Mesenchymal stem cell (in vitro differentiated cells and primary cell): ENCODE measurements at regions not wholly inside any gene's neighbourhood (a gene's known extent, or its start where the extent isn't known, plus 50 kb on each side); places are given as distances from the start of the nearest gene placed in this dataset.

Source experiments
- DNase-seq: peaks from one replicate; pipeline ENCODE4 v3.0.0-alpha.2; 2013
- H2AFZ ChIP-seq: one replicate; pipeline ENCODE4 v1.6.1; 2013; ENCODE audit warnings: low read depth, mild to moderate bottlenecking, control low read depth, inconsistent platforms, low read length, moderate library complexity
- H2AK5ac ChIP-seq: 2 replicates; pipeline ENCODE4 v1.6.1; 2013; ENCODE audit warnings: low read length, moderate library complexity, mild to moderate bottlenecking, inconsistent platforms; ENCODE audit not compliant: severe bottlenecking
- H2BK120ac ChIP-seq: one replicate; pipeline ENCODE4 v1.6.1; 2013; ENCODE audit warnings: low read depth, mild to moderate bottlenecking, inconsistent platforms, low read length, moderate library complexity
- H2BK12ac ChIP-seq, 2 experiments: one replicate each; pipeline ENCODE4 v1.6.1; 2013; ENCODE audit warnings: inconsistent platforms in 2 of 2, low read length in 2 of 2, mild to moderate bottlenecking in 2 of 2, moderate library complexity in 2 of 2, control low read depth in 1 of 2
- H2BK15ac ChIP-seq: one replicate; pipeline ENCODE4 v1.6.1; 2013; ENCODE audit warnings: mild to moderate bottlenecking, low read depth, inconsistent platforms; ENCODE audit not compliant: poor library complexity, severe bottlenecking
- H2BK5ac ChIP-seq: 2 replicates; pipeline ENCODE4 v1.6.1; 2013; ENCODE audit warnings: low read depth, mild to moderate bottlenecking, low read length, control low read depth, inconsistent platforms; ENCODE audit not compliant: poor library complexity, severe bottlenecking
- H3K14ac ChIP-seq, 2 experiments: one replicate each; pipeline ENCODE4 v1.6.1; 2013; ENCODE audit warnings: inconsistent platforms in 2 of 2, low read length in 2 of 2, control low read depth in 1 of 2, mild to moderate bottlenecking in 1 of 2, moderate library complexity in 1 of 2
- H3K18ac ChIP-seq, 2 experiments: one replicate each; pipeline ENCODE4 v1.6.1; 2013; ENCODE audit warnings: inconsistent platforms in 2 of 2, low read length in 2 of 2, control low read depth in 1 of 2, low read depth in 1 of 2, mild to moderate bottlenecking in 1 of 2
- H3K23ac ChIP-seq, 2 experiments: one replicate each; pipeline ENCODE4 v1.6.1; 2013; ENCODE audit warnings: inconsistent platforms in 2 of 2, low read length in 2 of 2, mild to moderate bottlenecking in 2 of 2, moderate library complexity in 2 of 2, control low read depth in 1 of 2
- H3K27ac ChIP-seq: 2 replicates; pipeline ENCODE4 v1.5.1; 2013; ENCODE audit warnings: mild to moderate bottlenecking, moderate library complexity, low read length, control low read depth, inconsistent platforms; ENCODE audit not compliant: poor library complexity, severe bottlenecking
- H3K27me3 ChIP-seq, 2 experiments: 2 replicates each; pipeline versions ENCODE4 v1.6.1 to v1.7.0; 2013; ENCODE audit warnings: low read length in 2 of 2, mild to moderate bottlenecking in 2 of 2, moderate library complexity in 2 of 2, control low read depth in 1 of 2, inconsistent platforms in 1 of 2; ENCODE audit not compliant: control insufficient read depth in 1 of 2, insufficient read depth in 1 of 2
- H3K36me3 ChIP-seq, 2 experiments: 2 replicates each; pipeline versions ENCODE4 v1.6.1 to v1.7.0; 2013; ENCODE audit warnings: low read length in 2 of 2, control low read depth in 1 of 2, inconsistent platforms in 1 of 2, low read depth in 1 of 2, mild to moderate bottlenecking in 1 of 2; ENCODE audit not compliant: insufficient read depth in 2 of 2, control insufficient read depth in 1 of 2
- H3K4ac ChIP-seq, 2 experiments: one replicate each; pipeline ENCODE4 v1.6.1; 2013; ENCODE audit warnings: inconsistent platforms in 2 of 2, low read length in 2 of 2, mild to moderate bottlenecking in 2 of 2, moderate library complexity in 2 of 2, control low read depth in 1 of 2, low read depth in 1 of 2
- H3K4me1 ChIP-seq: 2 replicates; pipeline ENCODE4 v1.6.1; 2013; ENCODE audit warnings: low read depth, low read length, control low read depth; ENCODE audit not compliant: control insufficient read depth, insufficient read depth
- H3K4me2 ChIP-seq: 2 replicates; pipeline ENCODE4 v1.6.1; 2013; ENCODE audit warnings: low read length, mild to moderate bottlenecking, inconsistent platforms; ENCODE audit not compliant: poor library complexity, severe bottlenecking
- H3K4me3 ChIP-seq, 2 experiments: 2 replicates each; pipeline versions ENCODE4 v1.5.1 to v1.7.0; 2013; ENCODE audit warnings: low read length in 2 of 2, mild to moderate bottlenecking in 2 of 2, control low read depth in 1 of 2, low read depth in 1 of 2; ENCODE audit not compliant: insufficient read depth in 1 of 2
- H3K79me1 ChIP-seq: replicated peaks from 2 replicates; pipeline ENCODE4 v1.6.1; 2013; ENCODE audit warnings: mild to moderate bottlenecking, control low read depth, low read length, inconsistent platforms; ENCODE audit not compliant: poor library complexity, severe bottlenecking
- H3K9ac ChIP-seq: 2 replicates; pipeline ENCODE4 v1.7.0; 2013; ENCODE audit warnings: mild to moderate bottlenecking, low read length, moderate library complexity
- H3K9me3 ChIP-seq: 2 replicates; pipeline ENCODE4 v1.7.0; 2013; ENCODE audit warnings: mild to moderate bottlenecking, low read length; ENCODE audit not compliant: control insufficient read depth
- H4K8ac ChIP-seq: one replicate; pipeline ENCODE4 v1.6.1; 2013; ENCODE audit warnings: inconsistent platforms, mild to moderate bottlenecking, low read length, moderate library complexity
- H4K91ac ChIP-seq: one replicate; pipeline ENCODE4 v1.6.1; 2013; ENCODE audit warnings: mild to moderate bottlenecking, low read length, inconsistent platforms
- WGBS: methylation state at CpG from one replicate; pipeline ENCODE4 v1.1.7; 2013; ENCODE audit warnings: mixed read lengths; 5-methylcytosine and 5-hydroxymethylcytosine counted together

DNA sequence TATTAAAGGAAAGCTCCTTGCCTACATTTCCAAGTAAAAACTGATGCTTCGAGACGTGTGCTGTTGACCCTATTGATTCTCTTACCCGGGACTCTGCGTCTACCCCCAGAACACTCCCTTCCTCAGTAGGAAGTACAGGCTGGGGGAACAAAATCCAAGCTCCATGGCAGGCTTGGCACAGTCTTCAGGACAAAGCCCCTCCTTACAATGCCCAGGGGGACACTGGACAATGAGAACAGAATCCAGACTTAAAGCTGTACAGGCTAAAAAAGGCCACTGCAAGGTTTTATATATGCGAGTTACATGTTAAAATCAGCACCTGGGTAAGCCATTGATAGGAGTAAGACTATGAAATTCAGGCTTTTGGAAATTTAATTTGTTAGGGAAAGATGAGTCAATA, 250.6 kb upstream of the DAPK1 start:
- Histone ChIP-seq H2BK5ac (no peak overlapping the region), H3K23ac (no peak overlapping the region), H3K18ac (no peak overlapping the region), H3K4me1 (no peaks in the 10 kb centered on the region), H2BK15ac (no peak overlapping the region), H3K79me1 (no peaks in the 10 kb centered on the region), H3K4me3 (no peak overlapping the region), H4K91ac (no peak overlapping the region), H2BK120ac (no peak overlapping the region), H3K27me3 (no peaks in the 10 kb centered on the region), H3K4ac (no peak overlapping the region), H2AK5ac (no peak overlapping the region), H4K8ac (no peak overlapping the region), H3K27ac (no peak overlapping the region), H3K36me3 (no peaks in the 10 kb centered on the region), H3K4me2 (no peak overlapping the region), H3K9me3 (peaks cover 5% of the 10 kb centered on the region), H2BK12ac (no peak overlapping the region), H3K14ac (no peak overlapping the region), H2AFZ (no peak overlapping the region), H3K9ac (no peak overlapping the region)
- WGBS, result 94% methylated on average over 5 of the region's 5 CpGs
- no peak for DNase-seq

DNA sequence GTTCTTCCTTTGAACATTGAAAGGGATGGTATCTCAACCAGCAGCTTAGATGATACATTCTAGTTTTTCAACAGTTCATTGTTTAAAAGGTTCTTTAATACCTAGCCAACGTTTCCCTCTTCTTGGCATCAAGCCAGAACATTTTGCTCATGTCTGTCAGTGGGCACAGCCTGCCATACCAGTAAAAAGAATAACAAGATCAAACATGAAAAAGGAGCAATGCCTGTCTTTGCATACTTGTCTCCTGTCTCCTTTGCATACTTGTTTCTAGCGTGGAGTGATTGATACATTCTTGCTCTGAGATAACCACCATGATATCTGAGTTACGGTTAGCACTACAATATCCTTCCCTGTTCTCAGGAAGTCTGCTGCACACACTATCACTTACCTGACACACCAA, 248.6 kb upstream of the DAPK1 start:
- H4K91ac ChIP-seq, result no peak overlapping the region
- H4K8ac ChIP-seq, result no peak overlapping the region
- no peak overlapping the region for H3K4ac ChIP-seq
- no peaks in the 10 kb centered on the region for H3K79me1 ChIP-seq
- no peak overlapping the region for H3K18ac ChIP-seq
- H2BK120ac ChIP-seq, result no peak overlapping the region
- H2BK12ac ChIP-seq, result no peak overlapping the region
- 80% methylated on average over 3 of the region's 3 CpGs for WGBS
- H3K27ac ChIP-seq, result no peak overlapping the region
- H3K9ac ChIP-seq, result no peak overlapping the region
- no peak for DNase-seq
- no peaks in the 10 kb centered on the region for H3K4me1 ChIP-seq
- no peak overlapping the region for H2AK5ac ChIP-seq
- H3K23ac ChIP-seq, result no peak overlapping the region
- H3K14ac ChIP-seq, result no peak overlapping the region
- H3K4me2 ChIP-seq, result no peak overlapping the region
- no peaks in the 10 kb centered on the region for H3K9me3 ChIP-seq
- no peak overlapping the region for H3K4me3 ChIP-seq
- no peaks in the 10 kb centered on the region for H3K36me3 ChIP-seq
- no peaks in the 10 kb centered on the region for H3K27me3 ChIP-seq
- H2BK15ac ChIP-seq, result no peak overlapping the region
- no peak overlapping the region for H2BK5ac ChIP-seq
- H2AFZ ChIP-seq, result no peak overlapping the region

DNA sequence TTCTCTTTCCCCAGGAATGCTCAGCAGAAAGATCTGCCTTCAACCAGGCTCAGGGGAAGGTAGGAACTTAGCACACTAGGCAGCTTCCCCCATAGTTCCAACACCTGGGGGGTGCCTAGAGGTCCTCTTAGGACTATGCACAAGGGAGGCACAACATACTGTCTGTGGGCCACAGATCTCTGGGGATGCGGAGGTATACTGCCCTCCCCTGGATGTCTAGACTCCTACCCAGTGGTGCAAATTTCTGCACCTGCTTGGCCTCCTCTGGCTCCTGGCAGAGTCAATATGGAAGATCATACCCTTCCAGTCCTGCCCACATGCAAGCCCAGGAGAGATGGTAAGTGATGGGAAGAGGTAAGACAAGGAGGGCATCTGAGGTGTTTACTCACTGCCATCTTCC, 247.5 kb upstream of the DAPK1 start:
- WGBS, result 100% methylated on average over 1 of the region's 1 CpG
- H4K8ac ChIP-seq, result no peak overlapping the region

DNA sequence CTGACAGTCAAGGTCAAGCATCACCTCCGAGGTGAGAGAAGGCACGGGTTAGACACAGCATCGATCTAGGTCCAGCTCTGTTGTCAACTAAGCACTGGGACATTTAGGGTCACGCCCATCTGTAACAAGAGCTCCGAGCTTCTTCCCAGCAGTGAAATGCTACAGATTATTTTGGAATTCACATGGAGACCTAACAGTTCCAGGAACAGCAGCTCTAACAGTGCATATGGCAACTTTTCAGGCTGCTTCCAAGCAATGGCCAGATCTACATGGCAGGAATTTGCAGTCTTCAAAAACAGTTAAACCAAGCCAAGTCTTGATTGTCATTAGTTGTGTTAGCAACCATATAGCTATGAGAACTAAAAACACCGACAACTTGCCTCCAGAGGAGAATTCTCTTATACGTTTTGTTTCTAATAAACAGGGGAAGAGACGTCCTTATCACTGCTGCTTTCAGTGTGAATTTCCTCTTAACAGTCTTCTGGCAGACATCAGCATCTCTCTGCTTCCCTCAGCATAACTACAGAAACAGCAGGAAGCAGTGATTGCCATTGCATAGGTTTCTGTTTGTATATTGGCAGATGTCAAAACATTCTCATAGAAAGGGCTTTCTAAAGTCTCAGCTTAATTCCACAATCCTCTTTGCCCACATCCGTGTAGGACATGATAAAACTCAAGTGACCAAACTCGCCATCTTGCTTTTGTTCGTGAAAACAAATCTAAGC, 242.1 kb upstream of the DAPK1 start:
- Histone ChIP-seq H2BK5ac (no peak overlapping the region), H3K23ac (no peak overlapping the region), H3K4ac (no peak overlapping the region), H3K36me3 (peaks cover 0 to 2% of the 10 kb centered on the region in 2 experiments), H3K9ac (peak overlapping the region; percentile 0), H3K79me1 (no peaks in the 10 kb centered on the region), H3K9me3 (no peaks in the 10 kb centered on the region), H3K27me3 (no peaks in the 10 kb centered on the region), H2AK5ac (no peak overlapping the region), H3K14ac (no peak overlapping the region), H2BK12ac (no peak overlapping the region), H3K4me3 (peak overlapping the region in 1 of 2 experiments; percentile 15), H4K8ac (no peak overlapping the region), H3K27ac (no peak overlapping the region), H3K18ac (no peak overlapping the region), H2AFZ (no peak overlapping the region), H2BK15ac (no peak overlapping the region), H3K4me2 (no peak overlapping the region), H4K91ac (no peak overlapping the region), H3K4me1 (peaks cover 2% of the 10 kb centered on the region), H2BK120ac (no peak overlapping the region)
- no peak for DNase-seq
- 69% methylated on average over 11 of the region's 11 CpGs for WGBS

More for the DNA sequence above, 247.5 kb upstream of the DAPK1 start:
- no peaks in the 10 kb centered on the region for H3K4me1 ChIP-seq
- H2BK5ac ChIP-seq, result no peak overlapping the region
- no peaks in the 10 kb centered on the region for H3K27me3 ChIP-seq
- H2BK12ac ChIP-seq, result no peak overlapping the region
- H3K23ac ChIP-seq, result no peak overlapping the region
- no peak overlapping the region for H3K9ac ChIP-seq
- no peak overlapping the region for H3K4ac ChIP-seq
- no peaks in the 10 kb centered on the region for H3K36me3 ChIP-seq
- H2BK15ac ChIP-seq, result no peak overlapping the region
- no peak overlapping the region for H3K4me2 ChIP-seq
- H4K91ac ChIP-seq, result no peak overlapping the region
- H3K79me1 ChIP-seq, result no peaks in the 10 kb centered on the region
- H3K18ac ChIP-seq, result no peak overlapping the region
- no peak overlapping the region for H2AK5ac ChIP-seq
- no peak overlapping the region for H3K4me3 ChIP-seq
- H2AFZ ChIP-seq, result no peak overlapping the region
- no peaks in the 10 kb centered on the region for H3K9me3 ChIP-seq
- no peak overlapping the region for H2BK120ac ChIP-seq
- H3K14ac ChIP-seq, result no peak overlapping the region
- no peak overlapping the region for H3K27ac ChIP-seq
- DNase-seq, result no peak
